ENCODE measurements at regions not wholly inside any gene's neighbourhood (a gene's known extent, or its start where the extent isn't known, plus 50 kb on each side); places are given as distances from the start of the nearest gene placed in this dataset.
"Not testable (repeated sequence)": the region's sequence is repeated elsewhere in the genome, so short reads cannot be mapped to it uniquely, and the experiment has no call there.

DNA sequence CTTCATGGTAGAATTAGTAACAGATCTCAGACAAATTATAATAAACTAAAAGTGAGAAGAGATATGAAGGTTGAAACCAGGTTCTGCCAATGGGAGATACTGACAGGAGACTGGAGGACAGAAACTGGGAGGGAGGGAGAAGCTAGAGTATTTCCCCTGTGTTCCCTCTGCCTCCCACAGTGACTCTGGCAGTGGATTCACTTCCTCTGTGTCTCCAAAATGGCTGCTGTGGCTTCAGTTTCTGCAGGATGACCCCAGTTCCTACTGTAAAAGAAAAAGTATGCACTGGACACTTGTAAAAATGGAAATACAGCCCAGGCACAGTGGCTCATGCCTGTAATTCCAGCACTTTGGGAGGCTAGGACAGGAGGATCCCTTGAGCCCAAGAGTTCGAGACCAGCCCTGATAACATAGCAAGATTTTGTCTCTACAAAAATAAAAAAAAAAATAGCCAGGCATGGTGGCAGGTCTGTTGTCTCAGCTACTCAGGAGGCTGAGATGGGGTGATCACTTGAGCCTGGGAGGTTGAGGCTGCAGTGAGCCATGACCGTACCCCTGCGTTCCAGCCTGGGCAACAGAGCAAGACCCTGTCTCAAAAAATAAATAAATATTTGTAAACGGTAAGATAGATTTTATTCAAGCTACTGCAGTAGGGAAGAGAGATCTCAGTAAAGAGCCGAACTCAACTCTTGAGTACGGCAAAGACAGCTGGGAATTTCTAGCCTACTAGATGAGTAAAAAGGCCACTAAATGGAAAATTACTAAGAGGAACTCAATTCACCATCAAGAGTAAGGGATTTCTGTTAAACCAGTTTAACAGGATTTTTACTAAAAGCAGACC, 156.6 kb upstream of the TRIM24 start:
- no peak overlapping the region for H3K4me3 ChIP-seq (ENCODE audit: low read depth, low read length)
- DNase-seq (ENCODE audit: low read depth), result no peak

DNA sequence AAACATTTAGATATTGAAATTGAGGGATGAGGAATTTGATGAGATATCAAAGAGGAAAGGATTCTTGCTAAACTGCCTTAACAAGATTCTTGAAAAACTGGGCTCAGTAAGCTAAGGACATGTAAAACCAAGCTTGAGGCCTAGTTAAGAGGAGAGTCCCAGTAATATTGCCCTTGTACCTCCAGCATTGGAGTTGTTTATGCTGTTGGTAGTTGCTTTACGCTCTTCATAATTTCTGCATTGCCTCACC, 156.1 kb upstream of the TRIM24 start:
- DNase-seq (ENCODE audit: low read depth), result no peak
- no peak overlapping the region for H3K4me3 ChIP-seq (ENCODE audit: low read depth, low read length)

DNA sequence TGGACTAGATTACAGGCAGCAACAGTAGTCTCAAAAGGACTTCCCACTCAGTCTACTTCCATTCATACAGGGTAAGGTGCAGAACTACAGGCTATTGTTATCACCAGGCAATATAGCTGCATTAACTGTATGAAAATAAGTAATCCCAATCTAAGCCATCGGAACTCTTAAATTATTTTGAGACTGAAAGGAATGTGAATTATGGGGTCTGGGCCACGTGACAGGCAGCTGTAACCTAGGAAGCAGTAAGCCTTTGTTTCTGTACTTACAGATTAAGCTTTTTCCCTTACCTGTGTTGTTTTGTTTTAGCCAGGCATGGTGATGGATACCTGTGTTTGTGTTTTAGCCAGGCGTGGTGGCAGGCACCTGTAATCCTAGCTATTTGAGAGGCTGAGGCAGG, 152.4 kb upstream of the TRIM24 start:
- H3K4me3 ChIP-seq (ENCODE audit: low read depth, low read length), result no peak overlapping the region
- no peak for DNase-seq (ENCODE audit: low read depth)

DNA sequence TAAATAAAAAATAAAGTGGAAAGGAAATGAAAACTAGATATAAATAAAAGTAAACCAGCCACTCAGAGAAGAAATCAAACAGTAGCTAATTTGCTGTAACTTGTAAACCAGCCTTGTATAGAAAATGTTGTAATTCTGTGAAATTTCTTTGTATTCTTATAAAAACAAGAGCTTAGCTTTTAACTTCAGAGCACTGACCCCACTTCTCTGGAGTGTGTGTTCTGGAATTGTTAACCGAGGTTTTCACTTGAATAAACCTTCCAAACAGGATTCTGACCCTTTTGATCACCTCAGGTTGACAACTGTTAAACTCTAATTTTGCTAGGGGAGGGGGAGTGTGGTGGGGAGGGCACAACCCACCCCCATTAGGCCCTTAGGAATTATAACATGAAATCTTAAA, 151.9 kb upstream of the TRIM24 start:
- no peak for DNase-seq (ENCODE audit: low read depth)

DNA sequence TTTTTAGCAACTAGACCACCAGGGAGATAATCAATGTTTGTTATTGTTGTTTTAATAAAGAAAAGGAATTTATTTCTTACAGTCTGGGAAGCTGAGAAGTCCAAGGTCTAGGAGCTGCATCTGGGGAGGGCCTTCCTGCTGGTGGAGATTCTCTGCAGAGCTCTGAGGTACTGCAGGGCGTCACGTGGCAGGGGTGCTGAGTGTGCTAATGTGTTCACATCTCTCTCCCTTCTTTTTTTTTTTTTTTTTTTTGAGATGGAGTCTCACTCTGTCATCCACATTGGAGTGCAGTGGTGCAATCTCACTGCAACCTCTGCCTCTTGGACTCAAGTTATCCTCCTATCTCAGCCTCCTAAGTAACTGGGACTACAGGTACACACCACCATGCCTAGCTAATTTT, 150.9 kb upstream of the TRIM24 start:
- no peak overlapping the region for H3K4me3 ChIP-seq (ENCODE audit: low read depth, low read length)
- no peak for DNase-seq (ENCODE audit: low read depth)

More for the DNA sequence above, 151.9 kb upstream of the TRIM24 start:
- H3K4me3 ChIP-seq (ENCODE audit: low read depth, low read length), result no peak overlapping the region

DNA sequence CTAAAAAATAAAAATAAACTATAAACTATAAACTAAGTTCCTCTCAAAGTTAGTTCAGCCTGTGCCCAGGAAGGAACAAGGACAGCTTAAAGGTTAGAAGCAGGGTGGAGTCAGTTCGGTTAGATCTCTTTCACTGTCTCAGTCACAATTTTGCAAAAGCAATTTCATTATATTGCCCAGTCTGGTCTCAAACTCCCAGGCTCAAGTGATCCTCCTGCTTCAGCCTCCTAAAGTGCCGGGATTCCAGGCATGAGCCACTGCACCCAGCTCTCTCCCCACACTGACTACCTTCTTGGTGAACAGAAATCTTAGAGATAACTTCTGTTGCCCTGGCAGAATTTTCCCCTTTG, 146.3 kb upstream of the TRIM24 start:
- DNase-seq (ENCODE audit: low read depth), result no peak

DNA sequence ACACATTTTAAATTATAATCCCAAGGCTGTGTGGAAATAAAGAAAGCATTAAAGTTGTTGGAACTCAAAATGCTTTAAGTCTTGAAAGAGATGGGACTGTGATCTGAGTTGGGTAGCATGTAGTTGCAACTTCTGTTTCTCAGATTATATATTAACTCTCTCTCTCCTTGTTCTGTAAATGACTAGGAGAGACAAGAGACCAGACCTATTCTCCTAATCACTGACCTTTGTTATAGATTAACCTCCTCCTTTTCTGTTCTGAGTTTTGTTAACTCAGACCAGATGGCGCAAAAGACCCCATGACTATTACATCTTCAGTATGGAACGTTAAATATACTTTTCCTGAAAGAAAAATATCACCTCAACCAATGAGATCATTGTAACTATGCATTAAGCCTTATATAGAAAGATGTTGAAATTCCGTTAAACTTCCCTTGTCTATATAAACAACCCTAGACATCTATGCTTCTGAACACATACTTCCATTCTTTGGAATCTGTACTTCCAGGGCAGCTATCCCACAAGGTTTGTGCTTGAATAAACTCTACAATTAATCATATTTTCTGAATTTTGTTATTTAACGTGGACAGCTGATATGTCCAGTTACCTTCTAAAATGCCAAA, 143.5 kb upstream of the TRIM24 start:
- no peak for DNase-seq (ENCODE audit: low read depth)
- no peak overlapping the region for H3K4me3 ChIP-seq (ENCODE audit: low read depth, low read length)

More for the DNA sequence above, 146.3 kb upstream of the TRIM24 start:
- H3K4me3 ChIP-seq (ENCODE audit: low read depth, low read length), result no peak overlapping the region

DNA sequence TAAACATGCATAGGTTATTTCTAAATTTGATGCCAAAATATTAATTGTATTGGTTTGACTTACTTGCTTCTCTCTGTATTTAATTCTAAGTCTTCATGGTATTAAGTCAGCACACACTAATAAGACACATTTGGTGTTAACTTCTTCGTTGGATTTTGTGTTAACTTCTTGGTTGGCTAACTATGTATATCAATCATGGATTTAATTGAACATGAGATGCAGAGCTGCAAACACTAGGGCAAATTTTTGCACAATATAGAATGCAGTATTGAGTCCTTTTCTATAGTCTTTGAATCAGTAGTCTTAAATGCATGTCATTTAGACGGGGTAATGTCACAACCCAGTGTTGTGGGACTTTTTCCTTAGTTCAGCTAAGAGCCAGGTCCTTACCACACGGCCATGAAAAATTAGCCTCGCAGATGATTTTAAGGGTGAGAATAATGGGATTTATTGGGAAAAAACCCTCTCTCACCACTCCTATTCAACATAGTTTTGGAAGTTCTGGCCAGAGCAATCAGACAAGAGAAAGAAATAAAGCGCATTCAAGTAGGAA, 142.9 kb upstream of the TRIM24 start:
- no peak overlapping the region for H3K4me3 ChIP-seq (ENCODE audit: low read depth, low read length)
- DNase-seq (ENCODE audit: low read depth), result no peak

DNA sequence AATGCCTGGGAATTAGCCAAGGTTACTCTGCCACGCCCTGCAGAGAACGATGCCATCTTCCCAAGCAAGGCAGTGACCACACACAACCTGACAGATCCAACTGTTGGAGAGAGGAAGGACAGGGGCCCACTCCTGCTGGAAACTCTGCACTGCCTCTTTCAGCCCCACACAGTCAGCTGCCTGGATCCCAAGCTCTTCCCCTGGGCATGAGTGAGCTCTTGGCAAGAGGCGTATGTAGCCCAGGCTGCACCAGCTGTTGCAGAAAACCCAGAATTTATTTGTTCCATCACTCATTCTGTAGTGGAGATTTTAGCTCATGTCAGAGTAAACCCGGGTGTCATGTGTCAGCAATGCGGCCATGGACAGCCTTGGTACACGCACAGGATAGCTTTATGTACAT, 135.1 kb upstream of the TRIM24 start:
- no peak overlapping the region for H3K4me3 ChIP-seq (ENCODE audit: low read depth, low read length)
- DNase-seq (ENCODE audit: low read depth), result no peak

DNA sequence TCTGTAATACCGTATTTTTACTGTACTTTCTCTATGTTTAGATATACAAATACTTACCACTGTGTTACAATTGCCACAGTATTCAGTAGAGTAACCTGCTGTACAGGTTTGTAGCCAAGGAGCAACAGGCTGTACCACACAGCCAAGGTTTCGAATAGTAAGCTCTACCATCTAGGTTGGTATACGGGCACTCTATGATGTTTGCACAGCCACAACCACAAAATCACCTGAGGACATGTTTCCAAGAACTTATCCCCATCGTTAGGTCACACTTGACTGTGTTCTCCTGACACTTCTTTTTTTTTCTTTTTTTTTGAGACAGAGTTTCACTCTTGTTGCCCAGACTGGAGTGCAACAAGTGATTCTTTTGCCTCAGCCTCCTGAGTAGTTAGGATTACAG, 134.6 kb upstream of the TRIM24 start:
- no peak for DNase-seq (ENCODE audit: low read depth)
- H3K4me3 ChIP-seq (ENCODE audit: low read depth, low read length), result no peak overlapping the region

DNA sequence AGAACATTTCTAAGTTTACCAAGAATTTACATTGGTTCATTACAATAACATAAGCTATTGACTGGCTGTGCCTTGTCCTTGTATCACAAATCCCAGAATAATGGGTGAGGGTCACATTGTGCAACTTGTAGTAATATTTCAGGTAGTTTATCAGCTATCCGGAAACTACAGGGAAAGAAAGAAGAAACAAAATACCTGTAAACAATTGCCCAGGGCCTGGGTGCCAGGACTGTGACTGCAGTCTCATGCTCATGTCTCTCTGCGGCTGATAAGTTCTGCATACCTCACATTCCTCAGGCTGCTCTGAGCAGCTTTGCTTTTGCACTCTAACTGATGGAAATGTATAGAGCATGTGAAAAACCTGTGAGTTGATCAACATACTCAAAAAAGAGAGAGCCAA, 131.8 kb upstream of the TRIM24 start:
- no peak for DNase-seq (ENCODE audit: low read depth)
- no peak overlapping the region for H3K4me3 ChIP-seq (ENCODE audit: low read depth, low read length)

DNA sequence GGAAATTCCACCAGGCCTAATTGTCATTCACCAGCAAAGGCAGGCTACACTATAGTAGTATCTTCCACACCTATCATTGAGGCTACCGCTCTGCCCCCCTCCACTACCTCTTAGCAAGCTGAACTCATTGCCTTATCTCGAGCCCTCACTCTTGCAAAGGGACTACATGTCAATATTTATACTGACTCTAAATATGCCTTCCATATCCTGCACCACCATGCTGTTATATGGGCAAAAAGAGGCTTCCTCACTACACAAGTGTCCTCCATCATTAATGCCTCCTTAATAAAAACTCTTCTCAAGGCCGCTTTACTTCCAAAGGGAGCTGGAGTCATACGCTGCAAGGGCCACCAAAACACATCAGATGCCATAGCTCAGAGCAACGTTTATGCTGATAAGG, 127.2 kb upstream of the TRIM24 start:
- H3K4me3 ChIP-seq (ENCODE audit: low read depth, low read length); DNase-seq (ENCODE audit: low read depth): not testable (repeated sequence)

DNA sequence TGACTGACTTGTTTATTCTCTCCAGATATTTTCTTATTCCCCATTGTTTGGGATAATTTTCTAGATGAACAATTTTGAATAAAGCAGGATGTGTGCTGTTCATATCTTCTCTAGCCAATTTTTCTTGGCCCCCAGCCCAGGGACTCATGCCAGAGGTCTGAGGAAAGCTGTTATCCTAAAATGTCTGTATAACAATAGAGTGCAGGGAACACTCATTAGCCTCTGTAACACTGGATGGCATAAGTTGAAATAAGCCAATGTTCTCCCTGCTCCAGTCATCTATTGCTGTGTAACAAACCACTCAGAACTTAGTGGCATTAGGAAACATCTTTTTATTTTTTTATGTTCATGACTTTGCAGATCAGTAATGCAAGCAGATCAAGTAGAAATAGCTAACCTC, 121.7 kb upstream of the TRIM24 start:
- DNase-seq (ENCODE audit: low read depth), result no peak
- no peak overlapping the region for H3K4me3 ChIP-seq (ENCODE audit: low read depth, low read length)

DNA sequence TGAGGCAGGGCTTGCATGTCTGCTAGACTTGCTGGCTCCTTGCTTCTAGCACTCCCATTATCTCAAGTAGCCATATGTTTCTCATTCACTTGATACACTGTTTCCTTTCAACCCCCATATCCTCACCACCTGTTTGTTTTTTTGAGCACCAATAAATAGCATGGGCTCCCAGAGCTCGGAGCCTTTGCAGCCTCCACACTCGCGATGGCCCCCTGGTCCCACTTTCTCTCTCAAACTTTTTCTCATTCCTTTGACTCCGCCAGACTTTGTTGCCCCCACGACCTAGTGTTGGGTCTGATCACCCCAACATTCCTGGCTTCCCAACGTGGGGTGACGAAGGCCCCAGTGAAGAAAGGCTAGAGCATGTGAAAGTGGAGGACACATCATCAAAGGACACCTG, 120.8 kb upstream of the TRIM24 start:
- not testable (repeated sequence) for H3K4me3 ChIP-seq (ENCODE audit: low read depth, low read length); DNase-seq (ENCODE audit: low read depth)

DNA sequence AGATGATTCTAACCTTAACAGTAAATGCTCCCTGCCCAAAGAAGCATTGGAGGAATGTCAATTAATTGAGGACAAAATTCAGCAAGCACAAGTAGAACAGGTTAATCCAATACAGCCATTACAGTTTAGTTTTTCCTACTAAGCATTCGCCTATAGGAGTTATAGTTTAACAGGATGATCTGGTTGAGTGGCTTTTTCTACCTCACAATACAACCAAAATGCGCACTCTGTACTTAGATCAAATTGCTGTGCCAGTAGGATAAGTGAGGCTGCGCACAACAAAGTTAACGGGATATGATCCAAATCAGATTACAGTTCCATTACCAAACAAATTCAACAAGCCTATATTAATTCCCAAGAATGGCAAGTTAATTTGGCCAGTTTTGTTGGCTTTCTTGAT, 117.1 kb upstream of the TRIM24 start:
- no peak for DNase-seq (ENCODE audit: low read depth)
- H3K4me3 ChIP-seq (ENCODE audit: low read depth, low read length), result no peak overlapping the region

DNA sequence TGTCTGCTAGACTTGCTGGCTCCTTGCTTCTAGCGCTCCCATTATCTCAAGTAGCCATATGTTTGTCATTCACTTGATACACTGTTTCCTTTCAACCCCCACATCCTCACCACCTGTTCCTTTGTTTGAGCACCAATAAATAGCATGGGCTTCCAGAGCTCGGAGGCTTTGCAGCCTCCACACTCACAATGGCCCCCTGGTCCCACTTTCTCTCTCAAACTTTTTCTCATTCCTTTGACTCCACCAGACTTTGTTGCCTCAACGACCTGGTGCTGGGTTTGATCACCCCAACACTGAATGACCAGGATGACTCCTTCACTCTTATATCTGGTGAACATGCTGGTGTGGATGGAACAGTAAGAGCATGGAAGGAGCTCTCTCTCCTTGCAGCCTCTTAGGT, 114.5 kb upstream of the TRIM24 start:
- DNase-seq (ENCODE audit: low read depth), result no peak
- no peak overlapping the region for H3K4me3 ChIP-seq (ENCODE audit: low read depth, low read length)

DNA sequence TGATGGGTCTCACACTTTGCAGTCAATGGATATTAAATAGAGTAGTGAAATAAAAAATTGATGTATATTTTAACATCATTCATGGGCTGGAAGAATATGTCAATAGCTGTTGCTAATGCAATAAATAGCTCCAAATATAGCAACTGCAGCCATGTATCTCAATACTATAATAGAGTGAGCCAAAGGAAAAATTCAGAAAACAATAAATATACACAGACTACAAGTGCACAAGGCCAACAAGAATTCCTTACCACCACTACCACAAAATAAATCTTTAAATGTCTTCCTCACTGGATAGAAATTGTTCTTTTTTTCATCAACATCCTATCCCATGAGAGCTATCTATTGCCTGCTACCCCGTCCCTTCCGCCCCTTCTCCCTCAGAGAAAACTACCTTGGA, 113.1 kb upstream of the TRIM24 start:
- DNase-seq (ENCODE audit: low read depth), result no peak
- no peak overlapping the region for H3K4me3 ChIP-seq (ENCODE audit: low read depth, low read length)

DNA sequence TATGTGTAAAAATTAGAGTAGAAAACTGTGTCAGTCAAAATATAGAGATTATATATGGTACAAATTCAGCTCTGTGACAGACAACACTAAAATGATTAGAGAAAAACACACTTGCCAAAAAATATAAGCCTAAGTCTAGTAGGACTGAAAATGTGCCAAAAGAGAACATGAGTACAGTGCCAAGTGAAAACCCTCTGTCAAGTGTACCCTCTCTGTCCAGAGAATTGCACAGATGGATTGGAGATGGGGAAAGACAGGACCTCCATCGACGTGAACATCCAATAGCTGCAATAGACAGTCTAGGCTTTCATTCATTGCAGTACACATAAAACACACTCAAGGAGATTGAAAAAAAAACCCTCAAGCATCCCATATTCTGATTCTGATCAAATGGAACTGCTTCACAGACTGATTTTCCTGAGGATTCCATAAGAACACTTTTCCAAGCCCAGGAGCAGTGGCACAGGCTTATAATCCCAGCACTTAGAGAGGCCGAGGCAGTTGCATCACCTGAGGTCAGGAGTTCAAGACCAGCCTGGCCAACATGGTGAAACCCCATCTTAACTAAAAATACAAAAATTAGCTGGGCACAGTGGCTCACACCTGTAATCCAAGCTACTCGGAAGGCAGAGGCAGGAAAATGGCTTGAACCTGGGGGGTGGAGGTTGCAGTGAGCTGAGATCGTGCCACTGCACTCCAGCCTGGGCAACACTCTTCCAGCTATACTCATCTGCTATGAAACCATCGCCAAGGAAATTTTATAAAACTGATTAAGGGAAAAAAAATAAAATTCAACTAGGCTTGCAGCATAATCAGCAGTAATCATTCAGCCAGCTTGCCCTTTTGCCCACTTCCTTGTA, 110.0 kb upstream of the TRIM24 start:
- H3K4me3 ChIP-seq (ENCODE audit: low read depth, low read length), result no peak overlapping the region
- no peak for DNase-seq (ENCODE audit: low read depth)

DNA sequence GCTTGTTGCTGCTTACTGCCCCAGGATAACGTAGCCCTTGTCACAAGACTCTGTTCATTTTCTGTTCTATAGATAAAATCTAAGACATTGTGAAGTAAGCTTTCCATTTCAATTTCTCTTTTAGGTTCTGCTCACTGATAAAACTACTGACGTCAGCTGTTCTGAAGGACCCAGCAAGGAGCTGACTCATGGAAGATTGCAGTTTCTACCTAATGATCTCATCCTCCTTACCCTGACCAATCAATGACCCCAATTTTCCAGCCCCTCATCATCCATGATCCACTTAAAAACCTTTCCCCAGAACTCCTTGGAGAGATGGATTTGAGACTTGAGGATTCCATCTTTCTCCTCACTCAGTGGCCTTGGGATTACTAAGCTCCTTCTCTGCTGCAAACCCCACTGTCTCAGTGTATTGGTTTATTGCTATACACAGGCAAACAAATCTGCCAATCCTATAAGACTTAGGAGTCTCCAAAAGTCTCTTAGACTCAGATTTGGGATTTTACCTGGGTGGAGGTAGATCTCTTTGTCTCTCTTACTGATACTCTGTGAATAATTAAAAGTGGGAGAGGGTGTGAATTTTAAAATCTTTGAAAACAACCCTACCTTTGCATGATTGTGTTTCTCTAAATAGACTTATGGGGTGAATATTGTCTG, 109.2 kb upstream of the TRIM24 start:
- no peak overlapping the region for H3K4me3 ChIP-seq (ENCODE audit: low read depth, low read length)
- DNase-seq (ENCODE audit: low read depth), result no peak

All from skeletal muscle cell (primary cell).